GM13977 (cell line): ENCODE measurements at regions not wholly inside any gene's neighbourhood (a gene's known extent, or its start where the extent isn't known, plus 50 kb on each side); places are given as distances from the start of the nearest gene placed in this dataset.

Experiments used
- DNase-seq: peaks from one replicate; pipeline ENCODE4 v3.0.0; 2012; ENCODE audit warnings: low spot score
- in situ Hi-C: fragments of 300-500 bp; cut with MboI; formaldehyde crosslinking; loops from one replicate; pipeline ENCODE4 v1.12.0; 2022; ENCODE audit warnings: low sequenced_read_pairs, low pct_unique_long_range_greater_than_20kb, mixed read lengths, inconsistent platforms; ENCODE audit not compliant: unreplicated experiment
- TF ChIP-seq, protein P1 (sequence below): IDR thresholded peaks from 2 replicates; pipeline ENCODE4 v1.5.1; 2012; ENCODE audit warnings: mild to moderate bottlenecking, control low read depth; ENCODE audit not compliant: insufficient read depth; ENCODE audit errors: extremely low read depth, missing control alignments

DNA sequence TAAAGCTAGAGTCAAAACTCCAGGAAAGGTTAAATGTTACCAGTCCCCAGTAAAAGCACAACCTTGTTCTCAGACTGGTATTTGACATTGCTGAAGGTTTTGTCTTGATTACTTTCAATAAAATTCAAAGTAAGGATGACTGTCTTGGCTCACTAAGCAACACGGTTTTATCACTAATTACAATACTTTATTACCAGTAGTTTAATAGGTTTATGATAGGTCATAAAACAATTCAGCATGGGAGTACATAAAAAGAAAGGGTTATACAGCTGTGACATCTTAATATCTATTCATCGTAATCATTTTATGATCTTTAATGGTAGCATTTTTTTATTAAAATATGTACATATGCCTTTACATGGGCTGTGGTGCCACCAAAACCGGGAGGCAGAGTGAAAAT, 370.7 kb upstream of the IRX2 start:
- DNase-seq = no peak
- in situ Hi-C loops = no loop called here
- TF ChIP-seq, protein P1, sequence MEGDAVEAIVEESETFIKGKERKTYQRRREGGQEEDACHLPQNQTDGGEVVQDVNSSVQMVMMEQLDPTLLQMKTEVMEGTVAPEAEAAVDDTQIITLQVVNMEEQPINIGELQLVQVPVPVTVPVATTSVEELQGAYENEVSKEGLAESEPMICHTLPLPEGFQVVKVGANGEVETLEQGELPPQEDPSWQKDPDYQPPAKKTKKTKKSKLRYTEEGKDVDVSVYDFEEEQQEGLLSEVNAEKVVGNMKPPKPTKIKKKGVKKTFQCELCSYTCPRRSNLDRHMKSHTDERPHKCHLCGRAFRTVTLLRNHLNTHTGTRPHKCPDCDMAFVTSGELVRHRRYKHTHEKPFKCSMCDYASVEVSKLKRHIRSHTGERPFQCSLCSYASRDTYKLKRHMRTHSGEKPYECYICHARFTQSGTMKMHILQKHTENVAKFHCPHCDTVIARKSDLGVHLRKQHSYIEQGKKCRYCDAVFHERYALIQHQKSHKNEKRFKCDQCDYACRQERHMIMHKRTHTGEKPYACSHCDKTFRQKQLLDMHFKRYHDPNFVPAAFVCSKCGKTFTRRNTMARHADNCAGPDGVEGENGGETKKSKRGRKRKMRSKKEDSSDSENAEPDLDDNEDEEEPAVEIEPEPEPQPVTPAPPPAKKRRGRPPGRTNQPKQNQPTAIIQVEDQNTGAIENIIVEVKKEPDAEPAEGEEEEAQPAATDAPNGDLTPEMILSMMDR = no peak

DNA sequence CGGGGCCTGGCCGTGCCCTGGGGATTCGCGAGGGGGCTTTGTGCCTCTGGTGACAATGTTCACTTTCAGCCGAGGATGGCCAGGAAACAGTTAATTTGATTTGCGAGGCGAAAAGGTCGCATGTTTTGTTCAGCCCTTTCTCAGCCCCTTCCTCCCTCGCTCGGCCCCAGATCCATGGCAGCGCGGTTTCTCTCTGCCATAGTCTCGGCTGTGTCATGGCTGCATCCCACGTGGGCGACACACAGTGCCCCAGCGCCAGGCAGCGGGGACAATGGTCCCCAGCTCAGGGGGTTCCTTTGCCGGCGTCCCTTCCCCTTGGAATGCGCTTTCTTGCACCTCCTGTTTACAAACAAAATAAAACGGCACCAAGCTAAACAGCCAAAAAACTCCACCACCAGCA, 370.3 kb upstream of the IRX2 start:
- in situ Hi-C loops = no loop called here
- no peak for DNase-seq
- TF ChIP-seq, protein P1 = no peak

DNA sequence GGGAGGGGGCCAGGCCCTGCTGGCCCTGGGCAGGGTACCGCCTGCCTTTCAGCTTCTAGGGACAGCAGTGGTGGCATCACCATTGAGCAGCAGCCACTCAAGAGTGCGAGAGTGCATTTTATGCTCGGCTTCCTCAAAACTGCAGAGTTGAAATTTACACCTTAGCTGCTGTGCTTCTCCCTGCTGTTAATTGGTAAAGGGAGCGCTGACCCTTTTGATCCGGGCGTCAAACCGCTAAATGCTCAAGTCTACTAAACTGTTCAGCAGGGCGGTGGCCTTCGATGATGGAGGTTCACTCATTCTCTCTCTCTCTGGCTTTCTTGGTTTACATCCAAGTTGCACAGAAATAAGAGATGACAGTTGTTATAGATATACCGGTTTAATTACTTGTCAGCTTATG, 368.6 kb upstream of the IRX2 start:
- TF ChIP-seq, protein P1 = no peak
- DNase-seq = no peak
- in situ Hi-C loops = no loop called here

DNA sequence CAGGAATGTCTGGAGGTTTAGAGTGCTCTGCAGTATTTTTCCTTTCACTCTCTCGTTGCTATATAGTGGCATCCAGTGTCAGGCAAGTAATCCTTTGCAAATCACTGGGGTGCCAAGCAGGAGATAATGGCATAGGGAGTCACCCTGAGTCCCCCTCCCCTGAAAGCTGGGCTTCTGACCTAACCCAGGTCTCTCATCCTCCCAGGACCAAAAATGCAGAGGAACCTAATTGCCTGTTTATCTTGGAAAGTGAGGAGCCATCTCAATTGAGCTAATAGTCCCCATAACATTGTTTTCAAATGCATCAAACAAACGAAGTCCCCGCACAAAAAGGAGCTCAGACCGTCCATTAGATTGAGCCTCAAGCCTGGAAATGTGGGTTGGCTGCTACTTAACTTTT, 368.0 kb upstream of the IRX2 start:
- DNase-seq = no peak
- in situ Hi-C loops = no loop called here
- TF ChIP-seq, protein P1 = no peak

DNA sequence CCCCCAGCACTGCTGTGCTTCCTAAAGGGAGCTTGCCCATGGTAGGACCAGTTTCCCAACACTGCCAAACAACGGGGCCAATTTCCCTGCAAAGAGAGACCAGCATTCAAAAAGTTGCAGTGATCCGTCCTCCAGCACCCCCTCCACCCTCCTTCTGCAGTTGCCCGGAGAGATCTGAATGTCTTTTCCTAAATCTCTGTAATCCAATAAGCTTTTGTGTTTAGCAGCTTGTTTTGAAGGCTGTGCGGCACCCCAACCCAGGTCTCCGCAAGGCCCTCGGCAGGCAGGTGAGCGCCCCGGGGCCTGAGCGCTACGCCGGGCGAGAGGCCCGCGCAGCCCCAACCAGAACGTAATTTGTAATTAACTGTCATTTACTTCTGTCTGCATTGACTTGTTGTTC, 366.9 kb upstream of the IRX2 start:
- TF ChIP-seq, protein P1 = no peak
- in situ Hi-C loops = no loop called here
- DNase-seq = no peak

DNA sequence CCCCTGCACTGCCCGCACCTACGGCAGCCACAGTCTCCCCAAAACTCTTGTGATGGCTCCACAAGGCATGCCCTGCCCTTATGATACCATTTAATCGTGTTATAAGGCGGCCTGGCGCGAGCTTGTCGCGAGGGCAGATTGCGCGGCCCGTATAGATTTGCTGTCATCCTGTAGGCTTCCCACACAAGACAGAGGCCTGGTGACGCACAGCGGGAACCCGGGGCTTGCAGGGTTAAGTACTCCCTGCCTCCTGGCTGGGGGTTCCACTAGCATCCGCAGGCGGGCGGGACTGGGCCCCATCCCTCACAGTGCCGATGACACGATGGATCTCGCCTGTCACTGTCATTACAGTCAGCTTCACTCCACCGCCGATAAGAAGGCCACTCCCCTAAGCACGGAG, 364.9 kb upstream of the IRX2 start:
- TF ChIP-seq, protein P1 = no peak
- DNase-seq = no peak
- in situ Hi-C loops = no loop called here

DNA sequence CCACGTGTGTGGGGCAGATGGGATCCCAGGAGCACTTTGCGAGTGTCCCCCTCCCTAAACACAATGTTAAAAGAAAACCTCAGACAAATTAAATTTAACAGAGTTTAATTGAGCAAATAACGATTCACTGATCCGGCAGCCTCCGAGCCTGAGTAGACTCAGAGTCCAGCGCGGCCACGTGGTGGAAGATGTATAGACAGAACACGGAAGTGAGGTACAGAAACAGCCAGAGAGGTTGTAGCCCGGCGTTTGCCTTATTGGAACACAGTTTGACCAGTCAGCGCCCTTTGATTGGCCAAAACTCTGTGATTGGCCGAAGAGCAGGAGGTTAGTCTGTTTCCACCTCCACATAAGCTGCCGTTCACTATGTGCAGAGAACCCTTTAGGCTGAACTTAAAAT, 363.0 kb upstream of the IRX2 start:
- in situ Hi-C loops = no loop called here
- DNase-seq = no peak
- TF ChIP-seq, protein P1 = no peak
